Pons (tissue), 1 donor: ENCODE measurements at regions not wholly inside any gene's neighbourhood (a gene's known extent, or its start where the extent isn't known, plus 50 kb on each side); places are given as distances from the start of the nearest gene placed in this dataset.
"Not testable (repeated sequence)": the region's sequence is repeated elsewhere in the genome, so short reads cannot be mapped to it uniquely, and the experiment has no call there.

Source experiments
- DNase-seq: peaks from one replicate; pipeline ENCODE4 v3.0.0-alpha.2; 2016; ENCODE audit warnings: low spot score

DNA sequence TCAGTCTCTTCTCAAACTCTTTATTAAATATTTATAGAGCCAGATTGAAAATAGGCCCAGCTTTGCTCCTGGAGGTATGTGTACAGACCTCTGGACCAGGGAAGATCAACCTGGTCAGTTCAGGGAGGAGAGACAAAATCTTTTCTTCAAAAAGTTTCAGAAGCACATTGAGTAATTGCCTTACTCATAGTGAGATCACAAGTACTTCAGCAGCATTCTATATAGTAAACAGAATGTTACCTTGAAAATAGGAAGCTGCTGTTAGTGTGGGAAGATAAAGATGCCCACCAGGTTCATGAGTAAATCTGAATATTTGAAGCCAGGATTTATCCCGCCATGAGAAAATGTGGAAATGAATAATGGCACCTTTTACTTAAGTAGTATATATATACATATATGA is 665.9 kb upstream of the CITED2 start:
- no peak for DNase-seq

- peak; percentile 76 for DNase-seq
Observed at GRCh38 chr6:140039364-140039763, 664.9 kb upstream of the CITED2 start.

DNA sequence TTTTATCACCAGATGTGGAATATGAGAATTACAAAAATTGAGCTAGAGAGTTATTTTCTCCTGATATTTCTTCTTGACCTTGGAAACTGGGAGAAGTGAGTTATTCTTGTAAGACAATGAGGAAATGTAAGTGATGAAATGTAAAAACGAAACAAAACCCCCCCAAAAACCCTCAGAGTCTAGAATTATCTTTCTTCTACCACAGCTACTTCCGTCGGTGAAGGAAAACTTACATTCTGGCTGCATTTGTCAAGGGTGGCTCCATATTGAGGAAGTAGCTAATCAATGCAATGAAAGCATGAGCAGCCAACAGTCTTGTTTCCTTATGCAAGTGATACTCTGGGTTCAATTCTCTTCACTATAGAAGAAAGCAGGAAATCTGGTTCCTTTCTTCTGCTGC is 661.7 kb upstream of the CITED2 start:
- DNase-seq = peak; percentile 75

DNA sequence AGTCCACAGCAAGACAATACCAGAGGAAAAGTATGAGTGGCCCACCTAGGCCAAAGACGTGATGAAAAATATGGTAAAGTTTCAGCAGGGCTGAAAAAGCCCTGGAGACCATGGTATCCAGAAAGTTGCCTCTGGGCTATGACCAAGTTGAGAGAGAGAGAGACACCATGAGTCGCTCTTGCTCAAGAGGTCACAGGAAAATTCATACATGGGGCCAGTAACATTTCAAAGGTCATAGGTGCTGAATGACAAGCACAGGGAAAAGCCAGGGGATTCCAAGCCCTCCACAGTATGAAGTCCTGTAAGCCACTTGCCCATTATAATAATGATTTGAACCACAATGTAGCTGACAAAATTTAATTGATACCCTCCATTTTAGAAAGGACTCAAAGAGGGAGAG is 657.7 kb upstream of the CITED2 start:
- DNase-seq = no peak

DNA sequence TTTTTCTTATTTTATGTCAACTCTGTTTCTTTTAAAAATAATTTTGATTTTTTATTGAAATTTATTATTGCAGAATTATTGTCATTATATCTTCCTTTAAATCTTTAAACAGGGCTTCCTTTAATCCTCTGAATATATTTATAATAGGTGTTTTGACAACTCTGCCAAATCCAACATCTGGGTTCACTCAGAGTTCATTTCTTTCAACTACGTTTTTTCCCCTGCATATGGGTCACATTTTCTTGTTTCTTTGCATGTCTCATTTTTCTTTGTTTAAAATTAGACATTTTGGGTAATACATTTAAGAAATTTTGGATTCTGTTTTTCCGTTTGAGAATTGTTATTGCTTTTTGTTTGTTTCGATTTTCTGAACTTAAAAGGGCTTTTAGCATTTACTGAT is 655.1 kb upstream of the CITED2 start:
- no peak for DNase-seq

DNA sequence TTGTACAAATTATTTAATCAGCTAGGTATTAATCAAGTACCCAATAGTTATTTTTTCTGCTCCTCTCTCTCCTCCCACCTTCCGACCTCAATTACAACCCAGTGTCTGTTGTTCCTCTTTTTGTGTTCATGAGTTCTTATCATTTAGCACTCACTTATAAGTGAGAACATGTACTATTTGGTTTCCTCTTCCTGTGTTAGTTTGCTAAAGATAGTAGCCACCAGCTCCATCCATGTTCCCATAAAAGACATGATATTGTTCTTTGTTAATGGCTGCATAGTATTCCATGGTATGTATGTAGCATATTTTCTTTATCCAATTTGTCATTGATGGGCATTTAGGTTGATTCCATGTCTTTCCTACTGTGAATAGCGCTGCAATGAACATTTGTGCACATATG is 652.8 kb upstream of the CITED2 start:
- DNase-seq = no peak

- DNase-seq = no peak
Observed at GRCh38 chr6:140026546-140026945, 652.1 kb upstream of the CITED2 start.

- no peak for DNase-seq
Observed at GRCh38 chr6:140025171-140025570, 650.7 kb upstream of the CITED2 start.

DNA sequence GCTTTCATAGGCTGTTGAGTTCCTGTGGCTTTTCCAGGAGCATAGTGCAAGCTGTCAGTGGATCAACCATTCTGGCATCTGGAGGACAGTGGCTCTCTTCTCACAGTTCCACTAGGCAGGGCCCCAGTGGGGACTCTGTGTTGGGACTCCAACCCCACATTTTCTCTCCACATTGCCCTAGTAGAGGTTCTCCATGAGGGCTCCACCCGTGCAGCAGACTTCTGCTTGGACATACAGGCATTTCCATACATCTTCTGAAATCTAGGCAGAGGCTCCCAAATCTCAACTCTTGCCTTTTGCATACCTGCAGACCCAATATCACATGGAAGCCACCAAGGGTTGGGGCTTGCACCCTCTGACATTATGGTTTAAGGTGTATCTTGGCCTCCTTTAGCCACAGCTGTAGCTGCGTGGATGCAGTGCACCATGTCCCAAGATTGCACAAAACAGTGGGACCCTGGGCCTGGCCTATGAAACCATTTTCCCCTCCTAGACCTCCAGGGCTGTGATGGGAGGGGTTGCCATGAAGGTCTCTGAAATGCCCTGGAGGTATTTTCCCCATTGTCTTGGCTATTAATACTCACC is 645.9 kb upstream of the CITED2 start:
- DNase-seq = no peak

DNA sequence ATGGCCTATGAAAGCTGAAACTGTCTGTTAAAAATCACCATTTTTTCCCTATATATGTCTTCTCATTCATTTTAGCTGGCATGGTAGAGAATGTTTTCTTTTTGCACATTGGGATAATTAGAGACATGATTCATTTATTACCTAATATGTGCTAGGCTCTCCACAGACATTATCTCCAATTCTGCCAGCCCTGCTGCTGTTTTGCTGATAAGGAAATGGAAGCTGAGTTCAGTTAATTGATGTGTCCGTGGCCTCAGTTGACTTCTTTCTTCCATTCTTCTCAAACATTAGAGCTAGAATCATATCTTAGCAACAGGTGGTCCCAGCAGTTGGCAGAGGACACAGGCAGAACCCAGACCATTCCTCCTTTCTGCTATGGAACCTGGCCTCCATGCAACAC is 644.1 kb upstream of the CITED2 start:
- no peak for DNase-seq

GRCh38 chr6:140017470-140017869 is 643.0 kb upstream of the CITED2 start:
- no peak for DNase-seq

DNA sequence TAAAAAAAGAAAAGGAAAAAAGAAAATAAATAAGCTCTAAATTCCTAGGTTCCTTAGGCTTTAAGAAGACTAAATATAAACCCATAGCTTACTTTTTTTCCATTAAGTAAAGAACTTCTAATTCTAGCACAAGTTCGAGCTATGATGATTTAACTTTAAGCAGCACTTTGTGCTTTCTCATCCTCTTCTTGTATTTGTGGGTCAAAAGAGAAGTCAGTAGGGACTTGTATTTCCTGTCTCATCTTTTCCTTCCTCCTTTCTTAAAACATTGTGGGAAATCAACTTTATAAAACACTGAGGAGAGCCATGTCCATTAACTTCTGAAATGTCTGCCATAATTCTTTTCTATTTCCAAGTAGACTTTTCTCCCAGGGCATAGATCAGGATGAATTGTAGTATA is 637.7 kb upstream of the CITED2 start:
- peak; percentile 70 for DNase-seq

- DNase-seq = no peak
Observed at GRCh38 chr6:140011537-140011936, 637.1 kb upstream of the CITED2 start.

DNA sequence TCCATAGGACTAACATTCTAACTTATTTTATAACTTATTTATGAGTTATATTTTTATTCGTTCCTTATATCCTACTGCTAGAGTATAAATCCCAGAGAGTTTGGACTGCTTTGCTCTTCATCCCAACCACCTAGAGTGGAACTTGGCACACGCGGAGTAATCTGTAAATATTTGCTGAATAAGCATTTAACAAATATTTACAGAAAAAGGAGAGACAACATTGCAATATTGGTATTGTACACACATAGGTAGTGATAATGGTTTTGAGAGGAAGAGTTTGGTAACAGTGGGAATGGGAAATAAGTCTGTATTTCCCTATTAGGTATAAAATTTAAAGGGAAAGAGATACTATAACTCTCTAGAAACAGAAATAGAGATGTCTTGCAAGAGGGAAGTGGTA is 634.8 kb upstream of the CITED2 start:
- no peak for DNase-seq

- DNase-seq = no peak
Observed at GRCh38 chr6:140007525-140007924, 633.1 kb upstream of the CITED2 start.

DNA sequence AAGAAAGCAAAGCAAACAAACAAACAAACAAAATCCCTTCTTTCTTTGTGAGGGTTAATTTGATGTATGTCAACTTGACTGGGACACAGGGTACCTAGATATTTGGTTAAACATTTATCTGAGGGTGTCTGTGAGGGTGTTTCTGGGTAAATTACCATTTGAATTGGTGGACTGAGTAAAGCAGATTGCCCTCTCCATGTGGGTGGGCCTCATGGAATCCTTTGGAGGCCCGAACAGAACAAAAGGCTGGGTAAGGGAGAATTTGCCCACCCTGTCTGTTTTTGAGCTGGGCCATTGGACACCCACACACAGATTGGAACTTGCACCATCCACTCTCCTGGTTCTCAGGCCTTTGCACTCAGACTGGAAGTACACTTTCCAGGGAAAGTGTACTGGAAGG is 628.8 kb upstream of the CITED2 start:
- no peak for DNase-seq

GRCh38 chr6:140002396-140003022 is 628.1 kb upstream of the CITED2 start:
- DNase-seq = no peak

- DNase-seq = no peak
Observed at GRCh38 chr6:140001821-140002341, 627.4 kb upstream of the CITED2 start.

DNA sequence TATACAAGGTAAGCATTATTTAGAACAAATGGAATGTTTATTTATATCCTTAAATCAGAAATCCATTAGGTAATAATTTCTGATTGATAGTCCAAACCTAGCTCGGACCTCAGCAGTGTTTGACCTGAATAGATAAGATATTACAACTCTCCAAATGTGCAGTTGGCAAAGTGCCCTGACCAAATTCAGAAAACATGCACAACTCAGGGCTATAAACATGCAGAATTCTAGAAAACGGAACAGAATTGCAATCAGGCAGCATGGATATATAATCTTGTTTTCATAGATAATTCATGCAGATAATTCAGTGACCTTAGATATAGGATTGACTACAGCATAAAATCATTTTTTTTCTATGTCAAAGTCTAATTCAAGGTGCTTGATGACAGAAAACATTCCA is 626.6 kb upstream of the CITED2 start:
- DNase-seq = no peak

DNA sequence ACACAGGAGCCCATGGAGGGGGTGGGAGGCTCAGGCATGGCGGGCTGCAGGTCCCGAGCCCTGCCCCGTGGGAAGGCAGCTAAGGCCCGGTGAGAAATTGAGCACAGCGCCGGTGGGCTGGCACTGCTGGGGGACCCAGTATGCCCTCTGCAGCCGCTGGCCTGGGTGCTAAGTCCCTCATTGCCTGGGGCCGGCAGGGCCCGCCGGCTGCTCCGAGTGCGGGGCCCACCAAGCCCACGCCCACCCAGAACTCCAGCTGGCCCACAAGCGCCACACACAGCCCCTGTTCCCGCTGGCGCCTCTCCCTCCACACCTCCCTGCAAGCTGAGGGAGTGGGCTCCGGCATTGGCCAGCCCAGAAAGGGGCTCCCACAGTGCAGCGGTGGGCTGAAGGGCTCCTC is 625.2 kb upstream of the CITED2 start:
- DNase-seq = not testable (repeated sequence)

DNA sequence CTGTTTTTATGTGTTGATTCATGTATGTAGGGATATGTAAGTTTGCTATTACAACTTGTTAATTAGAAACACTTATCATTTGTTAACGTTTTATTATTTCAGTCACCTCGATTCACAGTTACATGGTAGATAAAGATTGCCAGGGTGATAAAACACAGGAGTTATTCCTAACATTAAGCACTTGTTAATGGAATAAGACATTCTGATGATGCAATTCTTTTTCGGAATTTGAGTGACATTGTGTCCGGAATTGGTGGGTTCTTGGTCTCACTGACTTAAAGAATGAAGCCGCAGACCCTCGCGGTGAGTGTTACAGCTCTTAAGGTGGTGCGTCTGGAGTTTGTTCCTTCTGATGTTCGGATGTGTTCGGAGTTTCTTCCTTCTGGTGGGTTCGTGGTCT is 624.0 kb upstream of the CITED2 start:
- DNase-seq = not testable (repeated sequence)

DNA sequence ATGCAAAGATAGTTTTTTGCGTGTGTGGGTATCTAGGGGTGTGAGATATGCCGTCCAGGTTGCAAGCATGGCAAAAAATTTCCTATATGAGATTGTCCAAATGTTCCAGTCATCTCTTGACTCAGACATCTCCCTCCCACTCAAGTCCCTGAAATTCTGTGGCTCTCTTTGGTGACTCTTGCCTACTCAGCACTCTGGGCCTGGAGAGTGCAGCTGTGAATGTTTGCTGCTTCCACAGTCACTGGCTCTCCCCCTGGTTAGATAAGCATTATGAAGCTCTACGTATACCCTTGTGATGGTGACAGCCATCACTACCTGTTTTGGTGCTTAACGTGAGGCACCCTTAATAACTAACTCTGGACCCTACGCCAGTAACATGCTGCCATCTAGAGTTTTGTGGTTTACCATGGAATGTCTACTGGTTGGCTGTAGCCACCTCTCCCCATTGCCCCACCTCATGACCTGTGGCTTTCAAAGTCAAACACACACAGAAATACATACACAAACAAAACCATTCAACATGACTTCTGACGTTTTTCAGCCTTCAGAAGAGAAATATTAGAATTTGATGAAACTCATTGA is 621.9 kb upstream of the CITED2 start:
- DNase-seq = no peak

DNA sequence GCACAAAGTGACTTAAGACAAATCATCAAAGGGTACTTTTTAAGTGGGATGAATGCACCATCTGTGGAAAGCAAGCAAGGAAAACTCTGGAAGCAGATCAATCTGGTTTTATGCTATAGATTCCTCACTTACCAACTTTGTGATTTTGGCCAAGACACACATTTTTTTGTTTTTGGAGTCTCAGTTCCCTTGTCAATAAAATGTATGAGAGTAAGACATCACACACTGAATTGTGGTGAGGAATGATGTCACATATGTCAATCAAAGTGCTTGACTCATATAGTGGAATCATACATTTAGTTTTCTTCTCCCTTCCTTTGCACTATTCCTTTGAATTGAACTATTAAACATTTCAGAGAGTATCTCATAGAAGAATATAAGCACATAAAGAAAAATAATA is 620.5 kb upstream of the CITED2 start:
- no peak for DNase-seq
